H1 (cell line): ENCODE measurements at regions not wholly inside any gene's neighbourhood (a gene's known extent, or its start where the extent isn't known, plus 50 kb on each side); places are given as distances from the start of the nearest gene placed in this dataset.

Experiments
- CTCF ChIA-PET: fragments of 300-600 bp; sonication (Branson Sonifier 250); formaldehyde crosslinking; loops from one replicate; lab custom pipeline; 2021; ENCODE audit not compliant: partially characterized antibody; lab: Charles Lee
- POLR2A ChIA-PET: fragments of 300-600 bp; sonication (Branson Sonifier 250); formaldehyde crosslinking; loops from one replicate; lab custom pipeline; 2021; ENCODE audit warnings: inconsistent platforms; ENCODE audit not compliant: partially characterized antibody; lab: Charles Lee
- DNase-seq, 2 experiments: peaks; one replicate each; pipeline versions ENCODE4 v3.0.0 to v3.0.0-alpha.2; 2010 to 2022; ENCODE audit warnings: low spot score in 2 of 2, low read depth in 1 of 2, mixed read lengths in 1 of 2
- FAIRE-seq: peaks from 2 replicates; lab custom pipeline; 2011; peaks lifted over from hg19 to GRCh38; lab: Jason Lieb, UNC
- H2AFZ ChIP-seq: 2 replicates; pipeline ENCODE4 v1.8.1; 2012; ENCODE audit warnings: low read length, inconsistent platforms
- H2AK5ac ChIP-seq: 2 replicates; pipeline ENCODE4 v1.6.1; 2013; ENCODE audit warnings: low read depth, low read length
- H2BK120ac ChIP-seq: replicated peaks from 2 replicates; pipeline ENCODE3; 2013; ENCODE audit warnings: low read depth, low read length, inconsistent platforms
- H2BK12ac ChIP-seq: 2 replicates; pipeline ENCODE4 v1.6.1; 2013; ENCODE audit warnings: low read depth, low read length
- H2BK15ac ChIP-seq: 2 replicates; pipeline ENCODE4 v1.6.1; 2013; ENCODE audit warnings: low read length
- H2BK20ac ChIP-seq: 2 replicates; pipeline ENCODE4 v1.6.1; 2013; ENCODE audit warnings: low read length
- H2BK5ac ChIP-seq: 2 replicates; pipeline ENCODE4 v1.6.1; 2013; ENCODE audit warnings: low read depth, low read length
- H3K14ac ChIP-seq: 2 replicates; pipeline ENCODE4 v1.6.1; 2013; ENCODE audit warnings: inconsistent platforms; ENCODE audit not compliant: insufficient read length
- H3K18ac ChIP-seq: 2 replicates; pipeline ENCODE4 v1.6.1; 2013; ENCODE audit warnings: low read length; ENCODE audit errors: extremely low read depth
- H3K23ac ChIP-seq: 2 replicates; pipeline ENCODE4 v1.6.1; 2013; ENCODE audit warnings: inconsistent platforms; ENCODE audit not compliant: insufficient read length
- H3K23me2 ChIP-seq: 2 replicates; pipeline ENCODE4 v1.6.1; 2013; ENCODE audit warnings: low read depth, low read length
- H3K27ac ChIP-seq: 2 replicates; pipeline ENCODE4 v1.6.1; 2011; ENCODE audit warnings: low read depth, low read length, inconsistent platforms
- H3K27me3 ChIP-seq, 4 experiments: replicated peaks in 1 of 4; 1 replicate in 1 of 4; 2 replicates in 3 of 4; pipeline versions ENCODE4 v1.6.1 to v1.8.1; 2011 to 2013; ENCODE audit warnings: low read length in 3 of 4, mild to moderate bottlenecking in 3 of 4, inconsistent platforms in 2 of 4, mixed read lengths in 2 of 4, moderate library complexity in 1 of 4; ENCODE audit not compliant: control insufficient read depth in 3 of 4, insufficient read depth in 3 of 4; ENCODE audit errors: extremely low read depth in 1 of 4
- H3K36me3 ChIP-seq, 4 experiments: 2 replicates each; pipeline versions ENCODE4 v1.6.1 to v1.8.1; 2011 to 2013; ENCODE audit warnings: mild to moderate bottlenecking in 4 of 4, low read length in 3 of 4, moderate library complexity in 2 of 4, control low read depth in 1 of 4, inconsistent platforms in 1 of 4; ENCODE audit not compliant: insufficient read depth in 4 of 4, control insufficient read depth in 2 of 4
- H3K4ac ChIP-seq: replicated peaks from 2 replicates; pipeline ENCODE3; 2013; ENCODE audit warnings: low read length, low read depth, mixed read lengths, inconsistent platforms; ENCODE audit not compliant: insufficient read length
- H3K4me1 ChIP-seq, 4 experiments: replicated peaks in 1 of 4; 1 replicate in 1 of 4; 2 replicates in 3 of 4; pipeline versions ENCODE4 v1.6.1 to v1.8.1; 2011 to 2013; ENCODE audit warnings: low read length in 3 of 4, inconsistent platforms in 2 of 4, mixed read lengths in 1 of 4; ENCODE audit not compliant: insufficient read depth in 4 of 4, control insufficient read depth in 3 of 4
- H3K4me2 ChIP-seq, 2 experiments: 2 replicates each; pipeline versions ENCODE4 v1.6.1 to v1.8.1; 2011 to 2013; ENCODE audit warnings: low read depth in 2 of 2, low read length in 2 of 2, control low read depth in 1 of 2, inconsistent platforms in 1 of 2, mild to moderate bottlenecking in 1 of 2; ENCODE audit not compliant: insufficient read depth in 1 of 2
- H3K4me3 ChIP-seq, 4 experiments: fragments of 200-600, 300-600 bp in 1 of 4; sonication (generic), shearing (Covaris generic), sonication (Bioruptor Twin) in 1 of 4; 2 replicates each; pipeline versions ENCODE4 v1.5.1 to v1.8.1; 2011 to 2016; ENCODE audit warnings: low read length in 4 of 4, low read depth in 3 of 4, control low read depth in 2 of 4, inconsistent platforms in 2 of 4, mild to moderate bottlenecking in 2 of 4, mixed read lengths in 1 of 4, moderate library complexity in 1 of 4; ENCODE audit not compliant: insufficient read depth in 2 of 4; ENCODE audit errors: extremely low read depth in 1 of 4
- H3K56ac ChIP-seq: replicated peaks from 2 replicates; pipeline ENCODE3; 2013; ENCODE audit warnings: low read depth, mild to moderate bottlenecking, mixed read lengths, low read length, inconsistent platforms; ENCODE audit not compliant: insufficient read length
- H3K79me1 ChIP-seq: 2 replicates; pipeline ENCODE4 v1.6.1; 2013; ENCODE audit warnings: low read depth, low read length, control low read depth
- H3K79me2 ChIP-seq, 2 experiments: 2 replicates each; pipeline versions ENCODE4 v1.6.1 to v1.8.1; 2012 to 2013; ENCODE audit warnings: low read length in 2 of 2, mild to moderate bottlenecking in 2 of 2, inconsistent platforms in 1 of 2; ENCODE audit not compliant: insufficient read depth in 2 of 2, control insufficient read depth in 1 of 2
- H3K9ac ChIP-seq, 4 experiments: replicated peaks in 1 of 4; 1 replicate in 1 of 4; 2 replicates in 3 of 4; pipeline versions ENCODE4 v1.6.1 to v1.8.1; 2011 to 2013; ENCODE audit warnings: low read depth in 3 of 4, low read length in 3 of 4, control low read depth in 2 of 4, mild to moderate bottlenecking in 2 of 4, moderate library complexity in 2 of 4, inconsistent platforms in 1 of 4; ENCODE audit errors: extremely low read depth in 1 of 4
- H3K9me3 ChIP-seq, 2 experiments: 2 replicates each; pipeline versions ENCODE4 v1.6.1 to v1.8.1; 2012 to 2013; ENCODE audit warnings: mild to moderate bottlenecking in 2 of 2, moderate library complexity in 2 of 2, control low read depth in 1 of 2, inconsistent platforms in 1 of 2, low read depth in 1 of 2, low read length in 1 of 2, mixed read lengths in 1 of 2; ENCODE audit not compliant: insufficient read depth in 2 of 2
- H4K20me1 ChIP-seq, 2 experiments: replicated peaks in 1 of 2; 2 replicates each; pipeline versions ENCODE3 to v1.8.1; 2011 to 2013; ENCODE audit warnings: inconsistent platforms in 2 of 2, low read length in 2 of 2, mild to moderate bottlenecking in 1 of 2; ENCODE audit not compliant: insufficient read depth in 2 of 2, control insufficient read depth in 1 of 2
- H4K5ac ChIP-seq: 2 replicates; pipeline ENCODE4 v1.6.1; 2013; ENCODE audit warnings: low read length, low read depth, mixed read lengths, inconsistent platforms; ENCODE audit not compliant: insufficient read length
- H4K8ac ChIP-seq: 2 replicates; pipeline ENCODE4 v1.8.0; 2013; ENCODE audit warnings: mild to moderate bottlenecking, moderate library complexity, low read length, inconsistent platforms; ENCODE audit not compliant: insufficient read depth; ENCODE audit errors: extremely low read depth
- H4K91ac ChIP-seq: replicated peaks from 2 replicates; pipeline ENCODE3; 2013; ENCODE audit warnings: low read length, mixed read lengths, inconsistent platforms; ENCODE audit not compliant: insufficient read length
- RFX5 ChIP-seq: IDR thresholded peaks from 2 replicates; pipeline ENCODE4 v1.6.1; 2011; ENCODE audit warnings: low read depth, low read length, improper control_type of control experiment, borderline replicate concordance
- WGBS, 2 experiments: shearing (Covaris generic) in 1 of 2; methylation state at CpG; one replicate each; pipeline versions ENCODE4 v1.1.6 to v1.1.7; 2013 to 2015; ENCODE audit warnings: low lambda C conversion rate in 2 of 2, mixed read lengths in 2 of 2, inconsistent platforms in 1 of 2, low coverage in 1 of 2, missing lambda C conversion rate in 1 of 2; ENCODE audit not compliant: insufficient replicate concordance in 2 of 2, insufficient coverage in 1 of 2, insufficient read length in 1 of 2; ENCODE audit errors: extremely low coverage in 1 of 2, missing lambda C conversion rate in 1 of 2; 5-methylcytosine and 5-hydroxymethylcytosine counted together

DNA sequence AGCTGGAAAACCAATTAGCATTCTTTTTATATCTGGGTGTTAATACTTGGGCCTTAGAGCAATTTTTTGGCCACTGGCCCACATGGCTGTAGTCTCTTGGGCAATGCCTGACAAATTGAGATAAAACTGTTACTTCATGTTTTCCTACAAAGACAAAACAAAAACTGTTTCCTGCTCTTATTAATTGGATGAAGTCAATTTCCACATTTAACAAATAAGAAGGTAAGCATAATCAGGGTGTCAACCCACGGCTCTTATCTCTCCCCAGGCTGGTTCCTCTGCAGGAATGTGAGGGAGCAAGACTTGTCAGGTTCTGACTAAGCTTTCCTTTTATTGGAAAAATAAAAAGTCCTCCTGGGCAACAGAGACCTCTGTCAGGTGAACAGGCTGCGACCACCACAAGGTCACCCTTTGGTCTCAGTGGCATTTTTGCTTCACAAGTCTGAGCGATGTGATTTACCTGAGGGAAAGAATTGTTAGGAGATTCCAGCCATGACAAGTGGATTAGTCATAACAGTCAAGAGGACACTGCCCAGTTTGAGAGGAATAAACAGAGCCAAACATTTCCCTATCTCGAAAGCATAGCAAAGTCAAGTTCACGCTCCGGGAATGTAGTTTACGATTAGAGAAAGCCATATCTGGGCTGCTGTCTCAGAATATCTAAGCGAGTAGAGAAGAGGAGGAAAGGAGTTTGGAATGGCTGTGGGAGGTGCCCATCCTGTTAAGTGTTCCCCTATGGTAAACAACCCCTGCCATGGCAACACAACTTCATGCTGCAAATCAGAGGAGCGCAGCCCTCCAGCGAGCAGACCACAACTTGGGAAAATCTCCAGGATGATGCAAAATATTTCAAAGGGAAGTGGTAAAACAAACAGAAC, 144.4 kb downstream of the TES start:
- ChIA-PET POLR2A (no interaction called here), CTCF (interaction anchor here (0.9 to 1.0 kb wide), 2 partner anchors 94 to 234 kb away, joined by 3 to 4 read pairs; no protein-coding TSS in a partner anchor)
- H2BK20ac ChIP-seq = no peak overlapping the region
- no peak overlapping the region for H2BK12ac ChIP-seq
- H4K5ac ChIP-seq = no peak overlapping the region
- H3K36me3 ChIP-seq = no peaks in the 10 kb centered on the region
- DNase-seq (peak in 1 of 2 experiments; percentile 19), FAIRE-seq (no peak)
- no peak overlapping the region for H3K27ac ChIP-seq
- H3K4ac ChIP-seq = no peak overlapping the region
- H3K56ac ChIP-seq = no peak overlapping the region
- no peaks in the 10 kb centered on the region for H3K9me3 ChIP-seq
- no peak overlapping the region for H2BK5ac ChIP-seq
- no peak overlapping the region for H3K23ac ChIP-seq
- no peak overlapping the region for H2AK5ac ChIP-seq
- H4K20me1 ChIP-seq = no peaks in the 10 kb centered on the region
- no peak overlapping the region for H2BK120ac ChIP-seq
- H4K91ac ChIP-seq = no peak overlapping the region
- H3K27me3 ChIP-seq = no peaks in the 10 kb centered on the region; a peak in 1 of 7 replicates
- no peak overlapping the region for H3K18ac ChIP-seq
- no peak overlapping the region for H3K4me3 ChIP-seq
- no peak for TF ChIP-seq RFX5
- H3K79me1 ChIP-seq = no peaks in the 10 kb centered on the region
- whole genome bisulfite sequencing, 2 experiments = 86% methylated on average over 10 of the region's 10 CpGs; no CpG with 5 or more reads in 1 of the 2 experiments
- H3K79me2 ChIP-seq = no peaks in the 10 kb centered on the region
- H2BK15ac ChIP-seq = no peak overlapping the region
- 0 out of 2 replicates have a peak overlapping the region, but pooled peaks have one; percentile 12 for H2AFZ ChIP-seq
- H3K4me1 ChIP-seq = peaks cover 0 to 5% (median 0%) of the 10 kb centered on the region in 4 experiments; a peak in 1 of 7 replicates
- no peak overlapping the region for H3K9ac ChIP-seq
- no peak overlapping the region for H3K4me2 ChIP-seq
- no peak overlapping the region for H4K8ac ChIP-seq
- no peaks in the 10 kb centered on the region for H3K23me2 ChIP-seq
- H3K14ac ChIP-seq = no peak overlapping the region
